Lower leg skin (tissue), 4 donors: ENCODE measurements at regions not wholly inside any gene's neighbourhood (a gene's known extent, or its start where the extent isn't known, plus 50 kb on each side); places are given as distances from the start of the nearest gene placed in this dataset.

Source experiments
- DNase-seq, 2 donors: peaks; one replicate each; pipeline ENCODE4 v3.0.0-alpha.2; 2019; ENCODE audit warnings: low spot score in 2 of 2
- H3K4me3 ChIP-seq: fragments of 200-600 bp; sonication (generic); 2 replicates; pipeline ENCODE4 v1.5.1; 2017; ENCODE audit warnings: mild to moderate bottlenecking, low read depth; ENCODE audit not compliant: poor library complexity, severe bottlenecking
- CTCF ChIP-seq, 3 donors: fragments of 450-650 bp; IDR thresholded peaks; one replicate each; pipeline ENCODE4 v1.5.1; 2016; ENCODE audit warnings: antibody characterized with exemption in 3 of 3, mild to moderate bottlenecking in 3 of 3, moderate library complexity in 2 of 3
- POLR2A ChIP-seq, 2 donors: fragments of 450-650 bp; IDR thresholded peaks; one replicate each; pipeline ENCODE4 v1.6.1; 2016 to 2017; ENCODE audit warnings: antibody characterized with exemption in 2 of 2, mild to moderate bottlenecking in 1 of 2, moderate library complexity in 1 of 2
- WGBS, 2 donors: methylation state at CpG; one replicate each; pipeline ENCODE4 v1.1.5; 2018; 5-methylcytosine and 5-hydroxymethylcytosine counted together
- intact Hi-C: fragments of 100-400 bp; cut with DNase I; formaldehyde crosslinking; loops from one replicate; pipeline ENCODE4 v1.15.0; 2023; ENCODE audit warnings: low total_unique reads

- 92 to 94% methylated on average over 7 of the region's 7 CpGs for WGBS, 2 donors
- H3K4me3 ChIP-seq, result no peak overlapping the region
- TF ChIP-seq POLR2A (IDR thresholded peaks at IDR 0.05) (no peak), CTCF (IDR thresholded peaks at IDR 0.05) (no peak)
- intact Hi-C loops, result loop anchor here (10.0 kb wide), 1 partner anchor 446 kb away; no protein-coding TSS in a partner anchor
- DNase-seq, result peak in 1 of 2 donors; percentile 71
These were observed 127.6 kb downstream of the ANKRD60 start for GRCh38 chr20:58100731-58101356.

GRCh38 chr20:58099956-58100730 is 128.3 kb downstream of the ANKRD60 start:
- DNase-seq, result peak in 1 of 2 donors; percentile 78
- TF ChIP-seq POLR2A (IDR thresholded peaks at IDR 0.05) (no peak), CTCF (IDR thresholded peaks at IDR 0.05) (no peak)
- H3K4me3 ChIP-seq, result no peak overlapping the region
- 83 to 89% methylated on average over 9 of the region's 9 CpGs for WGBS, 2 donors
- intact Hi-C loops, result loop anchor here (10.0 kb wide), 1 partner anchor 445 kb away; no protein-coding TSS in a partner anchor

- DNase-seq, result peak in 1 of 2 donors; percentile 56
- no peak for TF ChIP-seq CTCF (IDR thresholded peaks at IDR 0.05)
- no peak for TF ChIP-seq POLR2A (IDR thresholded peaks at IDR 0.05)
- 93 to 94% methylated on average over 16 of the region's 16 CpGs for WGBS, 2 donors
- H3K4me3 ChIP-seq, result no peak overlapping the region
- intact Hi-C loops, result no loop called here
These were observed 129.0 kb downstream of the ANKRD60 start for GRCh38 chr20:58099291-58099935.

- TF ChIP-seq POLR2A (IDR thresholded peaks at IDR 0.05) (no peak), CTCF (IDR thresholded peaks at IDR 0.05) (no peak)
- 82 to 95% methylated on average over 4 of the region's 4 CpGs for WGBS, 2 donors
- DNase-seq, result no peak
- no peak overlapping the region for H3K4me3 ChIP-seq
- intact Hi-C loops, result no loop called here
These were observed 129.9 kb downstream of the ANKRD60 start for GRCh38 chr20:58098571-58098970.

GRCh38 chr20:58097943-58098342 is 130.5 kb downstream of the ANKRD60 start:
- H3K4me3 ChIP-seq, result no peak overlapping the region
- 85 to 90% methylated on average over 7 of the region's 7 CpGs for WGBS, 2 donors
- TF ChIP-seq POLR2A (IDR thresholded peaks at IDR 0.05), result no peak
- no peak for TF ChIP-seq CTCF (IDR thresholded peaks at IDR 0.05)
- peak; percentile 5 to 25 for DNase-seq
- intact Hi-C loops, result no loop called here
